ENCODE measurements at regions not wholly inside any gene's neighbourhood (a gene's known extent, or its start where the extent isn't known, plus 50 kb on each side); places are given as distances from the start of the nearest gene placed in this dataset.

GRCh38 chr1:181152892-181153633 is 64.6 kb downstream of the IER5 start:
- peaks cover 30% of the 10 kb centered on the region for H3K4me1 ChIP-seq
- H3K36me3 ChIP-seq = no peaks in the 10 kb centered on the region
- 11% methylated on average over 16 of the region's 16 CpGs for whole genome bisulfite sequencing
- H3K4me3 ChIP-seq = no peak overlapping the region
- no peaks in the 10 kb centered on the region for H3K9me3 ChIP-seq
- peak overlapping the region; percentile 73 for H3K27ac ChIP-seq
- DNase-seq (ENCODE audit: low spot score in 2 of 2) = peak; percentile 72 to 81
- H3K27me3 ChIP-seq = no peaks in the 10 kb centered on the region
- peak in 1 of 3 donors; percentile 37 for TF ChIP-seq POLR2AphosphoS5 (IDR thresholded peaks at IDR 0.05)
- peak in 1 of 2 donors; percentile 8 for TF ChIP-seq CTCF (IDR thresholded peaks at IDR 0.05)
- TF ChIP-seq POLR2A (IDR thresholded peaks at IDR 0.05) = no peak
- TF ChIP-seq EP300 (IDR thresholded peaks at IDR 0.05) = peak; percentile 82

- TF ChIP-seq POLR2A (IDR thresholded peaks at IDR 0.05) (no peak), EP300 (IDR thresholded peaks at IDR 0.05) (no peak), POLR2AphosphoS5 (IDR thresholded peaks at IDR 0.05) (no peak), CTCF (IDR thresholded peaks at IDR 0.05) (no peak)
- H3K4me3 ChIP-seq = no peak overlapping the region
- H3K9me3 ChIP-seq = no peaks in the 10 kb centered on the region
- no peaks in the 10 kb centered on the region for H3K27me3 ChIP-seq
- DNase-seq (ENCODE audit: low spot score in 2 of 2) = no peak
- WGBS = 88% methylated on average over 2 of the region's 2 CpGs
- H3K4me1 ChIP-seq = peaks cover 28% of the 10 kb centered on the region
- no peaks in the 10 kb centered on the region for H3K36me3 ChIP-seq
- peak overlapping the region; percentile 43 for H3K27ac ChIP-seq
Observed at GRCh38 chr1:181153634-181153961, 65.1 kb downstream of the IER5 start.

GRCh38 chr1:181155339-181155738 is 66.8 kb downstream of the IER5 start:
- DNase-seq (ENCODE audit: low spot score in 2 of 2) = no peak
- Histone ChIP-seq H3K4me3 (no peak overlapping the region), H3K4me1 (peaks cover 45% of the 10 kb centered on the region), H3K9me3 (no peaks in the 10 kb centered on the region), H3K27ac (no peak overlapping the region), H3K36me3 (no peaks in the 10 kb centered on the region), H3K27me3 (no peaks in the 10 kb centered on the region)
- WGBS = 68% methylated on average over 2 of the region's 2 CpGs
- TF ChIP-seq EP300 (IDR thresholded peaks at IDR 0.05) = no peak
- no peak for TF ChIP-seq POLR2A (IDR thresholded peaks at IDR 0.05)
- TF ChIP-seq POLR2AphosphoS5 (IDR thresholded peaks at IDR 0.05) = no peak
- TF ChIP-seq CTCF (IDR thresholded peaks at IDR 0.05) = no peak

GRCh38 chr1:181159451-181160140 is 71.1 kb downstream of the IER5 start:
- Histone ChIP-seq H3K27ac (no peak overlapping the region), H3K27me3 (no peaks in the 10 kb centered on the region), H3K36me3 (no peaks in the 10 kb centered on the region), H3K9me3 (no peaks in the 10 kb centered on the region), H3K4me1 (peaks cover 20% of the 10 kb centered on the region), H3K4me3 (no peak overlapping the region)
- DNase-seq (ENCODE audit: low spot score in 2 of 2) = peak; percentile 53 to 71
- WGBS = 44% methylated on average over 9 of the region's 10 CpGs
- no peak for TF ChIP-seq POLR2AphosphoS5 (IDR thresholded peaks at IDR 0.05)
- TF ChIP-seq CTCF (IDR thresholded peaks at IDR 0.05) = no peak
- TF ChIP-seq POLR2A (IDR thresholded peaks at IDR 0.05) = no peak
- TF ChIP-seq EP300 (IDR thresholded peaks at IDR 0.05) = no peak

- peaks cover 20% of the 10 kb centered on the region for H3K4me1 ChIP-seq
- no peak overlapping the region for H3K27ac ChIP-seq
- 46% methylated on average over 2 of the region's 3 CpGs for WGBS
Observed at GRCh38 chr1:181160322-181160721, 71.8 kb downstream of the IER5 start.

More at GRCh38 chr1:181160322-181160721, 71.8 kb downstream of the IER5 start:
- no peak for DNase-seq (ENCODE audit: low spot score in 2 of 2)
- Histone ChIP-seq H3K27me3 (no peaks in the 10 kb centered on the region), H3K4me3 (no peak overlapping the region), H3K9me3 (no peaks in the 10 kb centered on the region), H3K36me3 (no peaks in the 10 kb centered on the region)
- no peak for TF ChIP-seq CTCF (IDR thresholded peaks at IDR 0.05)
- no peak for TF ChIP-seq POLR2A (IDR thresholded peaks at IDR 0.05)
- no peak for TF ChIP-seq EP300 (IDR thresholded peaks at IDR 0.05)
- TF ChIP-seq POLR2AphosphoS5 (IDR thresholded peaks at IDR 0.05) = no peak

Measured in suprapubic skin (tissue), 4 donors.